ENCODE measurements at regions not wholly inside any gene's neighbourhood (a gene's known extent, or its start where the extent isn't known, plus 50 kb on each side); places are given as distances from the start of the nearest gene placed in this dataset.

GRCh38 chr16:52227851-52228250, 319.1 kb downstream of the TOX3 start:
- ATAC-seq (no peak), FAIRE-seq (no peak), DNase-seq (ENCODE audit: low spot score) (no peak)
- no peak overlapping the region for H2AFZ ChIP-seq (ENCODE audit: low read length)
- no peaks in the 10 kb centered on the region for H3K79me2 ChIP-seq (ENCODE audit: insufficient read depth, low read length)
- in situ Hi-C loops (cut with HindIII; ENCODE audit: extremely low pct_ligation_motif_present, low pct_unique_long_range_greater_than_20kb) (no loop called here), intact Hi-C loops (cut with micrococcal nuclease; ENCODE audit: unreplicated experiment) (no loop called here)
- no peaks in the 10 kb centered on the region for H3K4me1 ChIP-seq (ENCODE audit: insufficient read depth, low read length)
- H3K4me2 ChIP-seq (ENCODE audit: low read depth, low read length): no peak overlapping the region
- no peaks in the 10 kb centered on the region for H3K36me3 ChIP-seq (replicated peaks in 1 of 2; ENCODE audit: control insufficient read depth in 1 of 2, insufficient read depth in 2 of 2, low read length in 2 of 2)
- ChIA-PET POLR2A (no interaction called here), CTCF (ENCODE audit: low intra/inter-chr PET ratio, low total read pairs) (no interaction called here)
- H4K20me1 ChIP-seq (ENCODE audit: insufficient read depth, low read length): no peaks in the 10 kb centered on the region
- no TSS peak for BruUV-seq (replicated peaks)
- H3K9me3 ChIP-seq (ENCODE audit: low read length): no peaks in the 10 kb centered on the region
- H3K27ac ChIP-seq (ENCODE audit: extremely low read length, insufficient read depth, low read length): no peak overlapping the region
- WGBS (ENCODE audit: low lambda C conversion rate): 25% methylated on average over 3 of the region's 3 CpGs
- no peak overlapping the region for H3K4me3 ChIP-seq (replicated peaks in 1 of 3; ENCODE audit: insufficient read depth in 1 of 3, low read depth in 2 of 3, low read length in 3 of 3)
- H3K9ac ChIP-seq (ENCODE audit: insufficient read depth, low read depth, low read length): no peak overlapping the region
- TF ChIP-seq TBX2 (CRISPR knock-in tag; IDR thresholded peaks at IDR 0.05; ENCODE audit: borderline replicate concordance) (no peak), NFIC (IDR thresholded peaks at IDR 0.05; ENCODE audit: low read length) (no peak), ZNF781 (CRISPR knock-in tag; IDR thresholded peaks at IDR 0.05; ENCODE audit: borderline replicate concordance, not compliant biosample characterization) (no peak), ZNF501 (CRISPR knock-in tag; IDR thresholded peaks at IDR 0.05) (no peak), SRSF4 (IDR thresholded peaks at IDR 0.05; ENCODE audit: low read depth, low read length, poor library complexity, severe bottlenecking) (no peak), GATAD1 (CRISPR knock-in tag; IDR thresholded peaks at IDR 0.05) (no peak), SYNCRIP (IDR thresholded peaks at IDR 0.05; ENCODE audit: insufficient read depth, low read depth, low read length) (no peak), ZNF703 (CRISPR knock-in tag; IDR thresholded peaks at IDR 0.05; ENCODE audit: borderline replicate concordance) (no peak), DMAP1 (CRISPR knock-in tag; IDR thresholded peaks at IDR 0.05) (no peak), NONO (IDR thresholded peaks at IDR 0.05) (no peak), NONO (CRISPR knock-in tag; conservative IDR thresholded peaks at IDR 0.05) (no peak), ZNF747 (CRISPR knock-in tag; IDR thresholded peaks at IDR 0.05; ENCODE audit: borderline replicate concordance) (no peak), SP5 (CRISPR knock-in tag; IDR thresholded peaks at IDR 0.05; ENCODE audit: borderline replicate concordance, low read depth) (no peak), ZNF468 (CRISPR knock-in tag; IDR thresholded peaks at IDR 0.05) (no peak), ZNF451 (CRISPR knock-in tag; IDR thresholded peaks at IDR 0.05) (no peak), ZFP1 (CRISPR knock-in tag; IDR thresholded peaks at IDR 0.05) (no peak), ZNF253 (CRISPR knock-in tag; IDR thresholded peaks at IDR 0.05; ENCODE audit: borderline replicate concordance) (no peak)
- TF ChIP-seq, protein P1, sequence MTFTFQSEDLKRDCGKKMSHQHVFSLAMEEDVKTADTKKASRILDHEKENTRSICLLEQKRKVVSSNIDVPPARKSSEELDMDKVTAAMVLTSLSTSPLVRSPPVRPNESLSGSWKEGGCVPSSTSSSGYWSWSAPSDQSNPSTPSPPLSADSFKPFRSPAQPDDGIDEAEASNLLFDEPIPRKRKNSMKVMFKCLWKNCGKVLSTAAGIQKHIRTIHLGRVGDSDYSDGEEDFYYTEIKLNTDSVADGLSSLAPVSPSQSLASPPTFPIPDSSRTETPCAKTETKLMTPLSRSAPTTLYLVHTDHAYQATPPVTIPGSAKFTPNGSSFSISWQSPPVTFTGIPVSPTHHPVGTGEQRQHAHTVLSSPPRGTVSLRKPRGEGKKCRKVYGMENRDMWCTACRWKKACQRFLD (CRISPR knock-in tag; IDR thresholded peaks at IDR 0.05; ENCODE audit: borderline replicate concordance): no peak
- no peaks in the 10 kb centered on the region for H3K27me3 ChIP-seq (ENCODE audit: control insufficient read depth in 1 of 2, insufficient read depth in 2 of 2, low read length in 2 of 2)
